Skin epidermis (tissue), 12 donors: ENCODE measurements at regions not wholly inside any gene's neighbourhood (a gene's known extent, or its start where the extent isn't known, plus 50 kb on each side); places are given as distances from the start of the nearest gene placed in this dataset.
A peak's percentile ranks its signal among the peaks of the same experiment; 100 is the strongest.

ENCODE experiments used
- H3K27ac ChIP-seq, 21 experiments: fragments of 200-600 bp; sonication (generic) in 11 of 21; one replicate each; pipeline ENCODE4 v1.5.0; 2020; ENCODE audit warnings: mild to moderate bottlenecking in 3 of 21, inconsistent platforms in 2 of 21, moderate library complexity in 2 of 21
- H3K4me3 ChIP-seq, 7 experiments: fragments of 200-600 bp; sonication (generic) in 2 of 7; one replicate each; pipeline ENCODE4 v1.5.0; 2020; ENCODE audit warnings: inconsistent platforms in 2 of 7, mild to moderate bottlenecking in 2 of 7, moderate library complexity in 1 of 7

- Histone ChIP-seq H3K4me3 (no peak overlapping the region), H3K27ac (no peak overlapping the region)
These were observed 50.2 kb upstream of the LRP8 start for GRCh38 chr1:53378061-53378460.

GRCh38 chr1:53378932-53379661 is 51.2 kb upstream of the LRP8 start:
- no peak overlapping the region for H3K27ac ChIP-seq
- no peak overlapping the region for H3K4me3 ChIP-seq

DNA sequence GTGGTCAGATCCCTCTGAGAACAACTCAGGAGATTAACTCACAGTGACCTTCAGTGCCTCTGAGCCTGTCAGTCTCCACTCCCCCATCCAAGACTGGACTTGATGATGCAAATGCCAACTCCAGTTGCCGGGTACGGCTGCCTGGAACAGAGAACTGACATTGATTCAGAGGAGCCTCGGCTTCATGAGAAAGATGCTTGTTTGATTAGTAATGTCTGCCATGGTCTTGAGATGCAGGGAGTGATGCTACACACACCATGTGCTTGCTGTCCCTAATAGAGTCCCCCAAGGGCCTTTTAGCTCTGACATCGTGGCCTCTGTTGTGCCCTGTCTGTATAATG is 51.8 kb upstream of the LRP8 start:
- Histone ChIP-seq H3K27ac (no peak overlapping the region), H3K4me3 (no peak overlapping the region)

DNA sequence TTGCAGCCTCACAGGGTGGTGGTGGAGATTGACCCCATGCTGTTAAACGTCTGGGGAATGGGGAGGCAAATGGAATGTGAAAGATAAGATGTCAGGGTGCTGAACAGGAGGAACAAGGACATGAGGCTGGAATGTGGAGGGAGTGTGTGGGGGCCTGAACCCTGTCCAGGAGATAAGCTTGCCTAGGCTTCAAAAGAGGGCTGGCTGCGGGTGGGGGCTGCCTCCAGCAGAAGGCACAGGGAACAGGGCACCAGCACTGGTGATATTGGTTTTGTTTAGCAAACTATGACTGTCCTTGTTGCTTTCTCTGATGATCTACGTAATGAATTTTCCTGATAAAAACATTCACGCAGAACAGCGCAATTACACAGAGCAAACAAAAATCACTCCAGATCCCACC is 52.4 kb upstream of the LRP8 start:
- no peak overlapping the region for H3K4me3 ChIP-seq
- no peak overlapping the region for H3K27ac ChIP-seq

DNA sequence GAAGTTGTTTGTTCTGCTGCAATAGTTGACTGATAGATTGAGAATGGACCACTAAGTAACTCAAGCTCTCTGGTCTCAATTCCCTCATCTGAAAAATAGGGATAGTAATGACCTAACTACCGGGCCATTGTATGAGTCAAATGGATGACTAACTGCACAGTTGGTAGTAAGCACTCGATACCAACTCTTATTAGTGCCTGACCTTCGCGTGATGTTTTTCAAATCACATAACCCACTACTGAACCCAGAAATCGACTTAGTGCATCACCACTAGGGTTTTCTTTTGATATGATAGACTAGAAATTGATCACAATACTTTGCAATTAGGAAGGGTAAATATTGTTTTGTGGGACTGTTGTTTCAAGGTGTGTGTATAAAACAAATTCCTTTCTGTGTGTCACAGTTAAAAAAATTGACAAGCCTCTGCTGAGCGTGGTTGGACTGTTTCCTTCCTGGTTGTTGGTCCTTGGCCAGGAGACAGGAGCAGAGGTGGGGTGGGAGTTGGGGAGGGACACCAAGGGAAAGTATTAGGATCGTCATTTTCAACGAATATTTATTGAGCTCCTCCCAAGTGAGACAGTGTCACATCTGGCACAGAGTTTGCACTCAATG is 54.0 kb upstream of the LRP8 start:
- Histone ChIP-seq H3K4me3 (no peak overlapping the region), H3K27ac (no peak overlapping the region)

DNA sequence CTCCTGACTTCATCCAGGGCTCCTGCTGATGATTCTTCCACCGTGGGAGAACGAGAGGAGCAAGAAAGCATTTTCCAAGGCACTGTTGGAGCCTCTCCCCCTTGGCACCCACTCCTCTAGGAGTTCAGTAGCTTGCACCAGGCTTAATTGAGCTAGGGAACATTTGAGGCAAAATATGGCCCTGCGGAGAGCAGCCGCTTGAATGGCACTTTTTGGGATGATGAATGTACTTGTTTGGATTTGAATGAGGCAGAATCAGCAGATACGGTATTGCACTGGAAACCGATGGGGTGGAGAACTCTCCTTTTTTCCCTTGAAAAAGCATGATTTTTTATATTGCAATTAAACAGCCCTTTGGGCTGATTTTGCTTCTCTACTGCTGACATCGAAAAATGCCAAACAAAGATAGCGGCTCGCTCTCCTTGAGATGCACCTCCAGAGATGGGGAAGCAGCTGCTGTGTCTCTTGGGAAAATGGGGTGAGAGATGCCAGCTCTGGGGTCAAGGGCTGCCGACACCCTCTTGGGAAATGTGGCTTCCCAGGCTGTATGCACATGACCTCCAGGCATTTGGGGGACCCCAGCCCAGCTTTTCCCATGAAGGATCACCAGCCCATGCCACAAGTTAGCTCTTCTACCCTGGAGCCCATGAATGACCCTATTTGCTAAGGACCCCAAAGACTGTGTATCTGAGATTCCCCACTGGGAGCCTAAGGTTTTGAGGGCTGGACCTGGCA is 55.4 kb upstream of the LRP8 start:
- no peak overlapping the region for H3K27ac ChIP-seq

GRCh38 chr1:53384796-53385195 is 56.9 kb upstream of the LRP8 start:
- no peak overlapping the region for H3K27ac ChIP-seq
- no peak overlapping the region for H3K4me3 ChIP-seq

More for the DNA sequence above, 55.4 kb upstream of the LRP8 start:
- H3K4me3 ChIP-seq, result no peak overlapping the region

- Histone ChIP-seq H3K4me3 (no peak overlapping the region), H3K27ac (no peak overlapping the region)
These were observed 57.7 kb upstream of the LRP8 start for GRCh38 chr1:53385276-53386225.

DNA sequence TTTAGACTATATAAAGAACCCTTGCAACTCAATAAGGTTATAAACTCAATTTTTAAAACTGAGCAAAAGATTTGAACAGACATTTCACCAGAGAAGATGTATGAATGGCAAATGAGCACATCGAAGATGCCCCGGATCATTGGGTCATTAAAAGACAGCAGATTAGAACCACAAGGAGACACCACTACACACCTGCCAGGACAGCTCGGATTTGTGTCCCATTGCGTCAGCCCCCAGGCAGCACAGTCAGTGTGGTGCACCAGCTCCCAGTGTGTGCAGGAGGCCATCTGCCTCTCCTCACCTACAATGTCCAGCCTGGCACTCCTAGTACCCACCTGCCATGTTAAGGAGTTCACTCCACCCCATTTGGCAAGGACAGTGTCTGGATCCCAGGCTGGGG is 61.1 kb upstream of the LRP8 start:
- Histone ChIP-seq H3K4me3 (no peak overlapping the region), H3K27ac (no peak overlapping the region)

DNA sequence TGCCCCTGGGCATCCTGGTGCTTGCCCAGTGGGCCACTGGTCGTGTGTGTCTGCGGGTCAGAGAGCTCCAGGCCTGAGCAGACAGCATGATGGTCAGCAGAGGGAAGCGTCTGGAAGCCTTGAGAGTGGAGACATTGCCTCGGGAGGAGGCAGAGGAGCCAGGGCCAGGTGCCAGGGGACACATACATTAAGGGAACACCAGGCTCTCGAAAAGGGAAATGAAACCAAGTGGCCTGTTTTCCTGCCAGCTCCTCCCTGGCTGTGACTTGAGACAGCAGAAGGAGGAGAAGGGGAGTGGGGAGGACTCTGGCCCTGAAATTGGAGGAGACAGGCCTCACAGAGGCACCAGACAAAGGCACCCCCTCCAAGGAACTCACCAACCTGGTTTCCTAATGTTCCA is 62.4 kb upstream of the LRP8 start:
- H3K27ac ChIP-seq, result peak overlapping the region in 2 of 21 experiments; percentile 18 to 29
- no peak overlapping the region for H3K4me3 ChIP-seq

GRCh38 chr1:53390736-53391135 is 62.9 kb upstream of the LRP8 start:
- Histone ChIP-seq H3K4me3 (no peak overlapping the region), H3K27ac (peak overlapping the region in 1 of 21 experiments; percentile 29)

DNA sequence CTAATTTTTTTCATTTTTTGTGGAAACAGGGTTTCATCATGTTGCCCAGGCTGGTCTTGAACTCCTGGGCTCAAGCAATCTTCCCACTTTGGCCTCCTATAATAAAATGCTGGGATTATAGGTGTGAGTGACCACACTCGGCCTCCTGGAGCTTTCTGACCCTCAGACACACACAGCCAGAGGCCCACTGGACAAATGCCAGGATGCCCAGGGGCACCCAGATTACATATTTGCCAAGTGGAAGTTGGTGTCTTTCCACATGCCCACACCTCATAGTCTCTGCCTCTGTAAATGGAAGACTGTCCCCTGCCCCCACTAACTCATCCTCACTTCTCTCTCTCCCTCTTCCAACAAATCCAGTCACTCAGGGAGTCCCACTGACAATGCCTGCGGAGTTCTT is 63.4 kb upstream of the LRP8 start:
- Histone ChIP-seq H3K27ac (no peak overlapping the region), H3K4me3 (no peak overlapping the region)

GRCh38 chr1:53391982-53392381 is 64.1 kb upstream of the LRP8 start:
- Histone ChIP-seq H3K27ac (no peak overlapping the region), H3K4me3 (no peak overlapping the region)

DNA sequence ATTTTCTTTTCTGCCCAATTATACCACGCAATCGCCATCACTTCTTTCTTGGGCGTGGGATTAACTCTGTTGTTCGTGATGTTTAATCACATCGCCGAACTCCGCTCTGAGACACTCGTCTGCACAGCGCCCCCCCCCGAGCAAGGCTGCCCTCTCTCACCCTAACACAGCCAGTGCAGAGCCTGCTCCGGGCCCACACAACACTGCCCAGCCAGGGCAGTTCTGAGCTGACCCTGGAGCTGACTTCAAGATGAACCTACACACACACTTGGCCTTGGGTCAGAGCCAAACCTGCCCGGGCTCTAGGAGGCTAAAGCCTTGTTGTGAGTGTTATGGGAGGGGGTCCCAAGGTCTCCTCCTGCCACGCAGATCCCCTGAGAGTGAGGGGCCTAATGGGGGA is 64.6 kb upstream of the LRP8 start:
- Histone ChIP-seq H3K27ac (no peak overlapping the region), H3K4me3 (no peak overlapping the region)

GRCh38 chr1:53393325-53393792 is 65.5 kb upstream of the LRP8 start:
- H3K27ac ChIP-seq, result no peak overlapping the region
- no peak overlapping the region for H3K4me3 ChIP-seq

DNA sequence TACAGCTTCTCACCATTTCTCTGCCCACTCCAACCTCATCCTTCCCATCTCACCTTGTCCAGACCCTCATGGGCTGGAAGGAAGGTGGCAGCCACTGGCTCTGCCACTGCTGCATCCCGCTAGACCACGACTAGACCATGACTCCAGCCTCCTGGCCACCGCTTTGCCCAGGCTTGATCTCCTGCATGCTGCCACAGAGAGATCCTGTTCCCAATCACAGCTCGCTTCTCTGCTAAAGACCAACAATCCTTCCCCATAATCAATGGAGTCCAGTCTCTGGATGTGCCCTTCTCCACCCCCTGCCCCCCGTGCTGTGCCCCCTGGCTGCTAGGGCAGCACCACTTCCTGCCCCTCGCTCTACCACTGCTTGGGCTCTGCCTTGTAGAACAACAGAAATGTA is 64.9 kb upstream of the DMRTB1 start:
- no peak overlapping the region for H3K4me3 ChIP-seq
- H3K27ac ChIP-seq, result no peak overlapping the region

DNA sequence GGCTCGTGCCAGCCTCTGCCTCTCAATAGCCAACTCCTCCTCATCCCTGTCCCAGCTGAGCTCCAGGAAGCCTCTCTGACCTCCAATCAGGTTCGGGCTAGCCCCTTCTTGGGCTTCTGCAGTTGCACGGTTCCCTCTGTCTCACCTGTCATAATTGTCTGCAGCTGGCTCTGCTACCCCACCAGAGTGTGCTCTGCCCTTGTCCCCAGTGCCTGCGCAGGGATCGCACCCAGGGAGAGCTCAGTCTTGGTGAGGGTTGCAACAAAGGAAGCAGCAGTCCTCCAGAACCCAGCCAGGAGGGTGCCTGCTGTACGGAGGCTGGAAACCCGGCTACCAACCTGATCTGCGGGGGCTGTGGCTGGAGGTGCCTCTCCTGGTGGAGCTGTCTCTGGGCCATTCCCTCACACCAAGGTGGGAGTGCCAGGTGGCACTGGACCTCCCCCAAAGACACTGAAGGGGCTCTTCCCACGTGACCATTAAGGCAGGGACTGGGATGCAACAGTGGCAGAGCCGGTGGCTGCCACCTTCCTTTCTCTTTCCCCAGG is 63.5 kb upstream of the DMRTB1 start:
- H3K27ac ChIP-seq, result no peak overlapping the region

GRCh38 chr1:53396573-53397268 is 62.5 kb upstream of the DMRTB1 start:
- no peak overlapping the region for H3K4me3 ChIP-seq
- no peak overlapping the region for H3K27ac ChIP-seq

More for the DNA sequence above, 63.5 kb upstream of the DMRTB1 start:
- no peak overlapping the region for H3K4me3 ChIP-seq

DNA sequence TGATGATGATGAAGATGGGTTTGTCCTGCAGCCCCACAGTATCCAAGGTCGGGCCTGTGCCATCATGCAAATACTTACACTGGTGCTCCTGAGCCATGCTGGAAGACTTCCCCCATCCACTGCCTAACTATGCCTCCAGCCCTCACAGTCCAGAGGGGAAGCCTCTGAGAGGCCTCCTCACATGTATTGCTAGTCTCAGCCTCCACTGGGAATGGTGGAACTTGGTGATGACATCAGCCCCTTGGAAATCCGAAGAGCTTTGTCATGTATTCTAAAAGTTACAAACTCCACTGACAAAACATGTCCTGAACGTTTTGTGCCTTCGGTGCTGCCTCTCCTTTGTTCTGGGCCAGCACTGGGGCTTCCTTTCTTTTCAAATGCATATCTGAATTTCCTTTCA is 61.1 kb upstream of the DMRTB1 start:
- no peak overlapping the region for H3K4me3 ChIP-seq
- H3K27ac ChIP-seq, result no peak overlapping the region
